ENCODE measurements at regions not wholly inside any gene's neighbourhood (a gene's known extent, or its start where the extent isn't known, plus 50 kb on each side); places are given as distances from the start of the nearest gene placed in this dataset.

- no peak overlapping the region for H3K27ac ChIP-seq (ENCODE audit: low read length)
- DNase-seq, result no peak
- no peaks in the 10 kb centered on the region for H3K9me3 ChIP-seq (replicated peaks; ENCODE audit: insufficient read depth, low read length)
Observed at GRCh38 chr7:9958486-9958885, 1015.2 kb upstream of the PHF14 start.

GRCh38 chr7:9960460-9960859, 1013.2 kb upstream of the PHF14 start:
- Histone ChIP-seq H3K4me3 (ENCODE audit: low read length) (no peak overlapping the region), H3F3A (ENCODE audit: insufficient read depth, low read length) (no peaks in the 10 kb centered on the region), H4K20me1 (ENCODE audit: insufficient read depth, low read length) (no peaks in the 10 kb centered on the region), H3K9me3 (replicated peaks; ENCODE audit: insufficient read depth, low read length) (no peaks in the 10 kb centered on the region), H2AFZ (ENCODE audit: low read length) (no peak overlapping the region), H3K79me2 (ENCODE audit: low read length) (no peaks in the 10 kb centered on the region), H3K36me3 (replicated peaks; ENCODE audit: insufficient read depth, low read length) (no peaks in the 10 kb centered on the region), H3K27me3 (replicated peaks; ENCODE audit: insufficient read depth, low read length) (no peaks in the 10 kb centered on the region), H3K4me1 (ENCODE audit: low read length) (no peaks in the 10 kb centered on the region), H3K9me2 (replicated peaks; ENCODE audit: insufficient read depth, low read length) (no peaks in the 10 kb centered on the region), H3K27ac (ENCODE audit: low read length) (no peak overlapping the region), H3K9ac (ENCODE audit: low read length) (no peak overlapping the region), H3K4me2 (ENCODE audit: low read depth, low read length) (no peak overlapping the region)
- no peak for TF ChIP-seq EZH2 (optimal IDR thresholded peaks at IDR 0.05; ENCODE audit: low read depth, low read length)
- no peak for TF ChIP-seq CTCF (IDR thresholded peaks at IDR 0.05; ENCODE audit: low read length)
- no peak for DNase-seq

More at GRCh38 chr7:9958486-9958885, 1015.2 kb upstream of the PHF14 start:
- Histone ChIP-seq H3K9me2 (replicated peaks; ENCODE audit: insufficient read depth, low read length) (no peaks in the 10 kb centered on the region), H3K4me1 (ENCODE audit: low read length) (no peaks in the 10 kb centered on the region), H3K27me3 (replicated peaks; ENCODE audit: insufficient read depth, low read length) (no peaks in the 10 kb centered on the region), H3K4me3 (ENCODE audit: low read length) (no peak overlapping the region), H4K20me1 (ENCODE audit: insufficient read depth, low read length) (no peaks in the 10 kb centered on the region), H2AFZ (ENCODE audit: low read length) (no peak overlapping the region), H3K4me2 (ENCODE audit: low read depth, low read length) (no peak overlapping the region), H3K79me2 (ENCODE audit: low read length) (no peaks in the 10 kb centered on the region), H3K9ac (ENCODE audit: low read length) (no peak overlapping the region), H3F3A (ENCODE audit: insufficient read depth, low read length) (no peaks in the 10 kb centered on the region), H3K36me3 (replicated peaks; ENCODE audit: insufficient read depth, low read length) (no peaks in the 10 kb centered on the region)
- TF ChIP-seq CTCF (IDR thresholded peaks at IDR 0.05; ENCODE audit: low read length) (no peak), EZH2phosphoT487 (IDR thresholded peaks at IDR 0.05; ENCODE audit: low read length) (no peak), EZH2 (optimal IDR thresholded peaks at IDR 0.05; ENCODE audit: low read depth, low read length) (no peak)

GRCh38 chr7:9961161-9961922, 1012.3 kb upstream of the PHF14 start:
- TF ChIP-seq EZH2 (optimal IDR thresholded peaks at IDR 0.05; ENCODE audit: low read depth, low read length) (no peak), EZH2phosphoT487 (IDR thresholded peaks at IDR 0.05; ENCODE audit: low read length) (no peak), CTCF (IDR thresholded peaks at IDR 0.05; ENCODE audit: low read length) (no peak)
- H3K27ac ChIP-seq (ENCODE audit: low read length), result no peak overlapping the region
- H4K20me1 ChIP-seq (ENCODE audit: insufficient read depth, low read length), result no peaks in the 10 kb centered on the region
- no peak for DNase-seq
- H3K9ac ChIP-seq (ENCODE audit: low read length), result no peak overlapping the region
- no peak overlapping the region for H3K4me3 ChIP-seq (ENCODE audit: low read length)
- no peaks in the 10 kb centered on the region for H3K27me3 ChIP-seq (replicated peaks; ENCODE audit: insufficient read depth, low read length)
- H3K9me2 ChIP-seq (replicated peaks; ENCODE audit: insufficient read depth, low read length), result no peaks in the 10 kb centered on the region
- H3F3A ChIP-seq (ENCODE audit: insufficient read depth, low read length), result no peaks in the 10 kb centered on the region
- no peak overlapping the region for H2AFZ ChIP-seq (ENCODE audit: low read length)
- H3K4me1 ChIP-seq (ENCODE audit: low read length), result no peaks in the 10 kb centered on the region
- H3K4me2 ChIP-seq (ENCODE audit: low read depth, low read length), result no peak overlapping the region
- H3K36me3 ChIP-seq (replicated peaks; ENCODE audit: insufficient read depth, low read length), result no peaks in the 10 kb centered on the region
- H3K79me2 ChIP-seq (ENCODE audit: low read length), result no peaks in the 10 kb centered on the region
- no peaks in the 10 kb centered on the region for H3K9me3 ChIP-seq (replicated peaks; ENCODE audit: insufficient read depth, low read length)

All from MM.1S (cell line).